Stomach (tissue), 8 donors: ENCODE measurements at regions not wholly inside any gene's neighbourhood (a gene's known extent, or its start where the extent isn't known, plus 50 kb on each side); places are given as distances from the start of the nearest gene placed in this dataset.

Experiments
- DNase-seq, 2 donors: peaks; one replicate each; pipeline versions ENCODE4 v3.0.0 to v3.0.0-alpha.2; 2013 to 2019
- H3K27ac ChIP-seq, 5 donors: fragments of 200-600 bp in 4 of 5; sonication (generic) in 4 of 5; one replicate each; pipeline ENCODE4 v1.5.1; 2013 to 2019; ENCODE audit warnings: mild to moderate bottlenecking in 1 of 5, moderate library complexity in 1 of 5
- H3K27me3 ChIP-seq, 3 donors: fragments of 200-600 bp; sonication (generic); one replicate each; pipeline ENCODE4 v1.5.1; 2017 to 2019; ENCODE audit warnings: mixed run types in 1 of 3
- H3K36me3 ChIP-seq, 4 donors: fragments of 200-600 bp; sonication (generic); 1 replicate in 3 of 4; 2 replicates in 1 of 4; pipeline ENCODE4 v1.5.1; 2016 to 2019
- H3K4me1 ChIP-seq, 4 donors: fragments of 200-600 bp; sonication (generic); one replicate each; pipeline ENCODE4 v1.5.1; 2016 to 2019
- H3K4me3 ChIP-seq, 4 donors: fragments of 200-600 bp; sonication (generic) in 3 of 4; one replicate each; pipeline ENCODE4 v1.5.1; 2016 to 2019; ENCODE audit warnings: mild to moderate bottlenecking in 1 of 4
- H3K9me3 ChIP-seq, 4 donors: fragments of 200-600 bp; sonication (generic); one replicate each; pipeline ENCODE4 v1.5.1; 2016 to 2019
- EP300 ChIP-seq: sonication (generic); formaldehyde crosslinking; IDR thresholded peaks from one replicate; pipeline ENCODE4 v1.6.1; 2017; ENCODE audit warnings: antibody characterized with exemption
- POLR2A ChIP-seq, 4 donors: fragments of 450-650 bp; IDR thresholded peaks; one replicate each; pipeline ENCODE4 v1.6.1; 2016; ENCODE audit warnings: antibody characterized with exemption in 4 of 4, control low read depth in 2 of 4, mild to moderate bottlenecking in 1 of 4, moderate library complexity in 1 of 4
- POLR2AphosphoS5 ChIP-seq, 3 donors: sonication (generic); formaldehyde crosslinking; IDR thresholded peaks; one replicate each; pipeline ENCODE4 v1.6.1; 2016; ENCODE audit warnings: antibody characterized with exemption in 3 of 3
- WGBS, 5 donors: extraction: QIAGEN DNeasy Blood & Tissue Kit in 3 of 5; methylation state at CpG; one replicate each; pipeline versions ENCODE4 v1.1.5 to v1.1.7; 2013 to 2018; 5-methylcytosine and 5-hydroxymethylcytosine counted together
- intact Hi-C: fragments of 100-400 bp; cut with DNase I; formaldehyde crosslinking; loops from one replicate; pipeline ENCODE4 v1.15.1; 2023; ENCODE audit warnings: low total_unique reads
- TF ChIP-seq, protein P1 (sequence below), 7 experiments: fragments of 450-650 bp in 4 of 7; fragments of 200-600 bp in 3 of 7; sonication (generic) in 3 of 7; IDR thresholded peaks; one replicate each; pipeline ENCODE4 v1.5.1; 2016 to 2019; ENCODE audit warnings: antibody characterized with exemption in 7 of 7, control low read depth in 2 of 7, mild to moderate bottlenecking in 1 of 7
- donor health status: healthy with polysubstance abuse.
- donor health status: Bipolar disorder and iron deficiency.
- donor health status: healthy.

DNA sequence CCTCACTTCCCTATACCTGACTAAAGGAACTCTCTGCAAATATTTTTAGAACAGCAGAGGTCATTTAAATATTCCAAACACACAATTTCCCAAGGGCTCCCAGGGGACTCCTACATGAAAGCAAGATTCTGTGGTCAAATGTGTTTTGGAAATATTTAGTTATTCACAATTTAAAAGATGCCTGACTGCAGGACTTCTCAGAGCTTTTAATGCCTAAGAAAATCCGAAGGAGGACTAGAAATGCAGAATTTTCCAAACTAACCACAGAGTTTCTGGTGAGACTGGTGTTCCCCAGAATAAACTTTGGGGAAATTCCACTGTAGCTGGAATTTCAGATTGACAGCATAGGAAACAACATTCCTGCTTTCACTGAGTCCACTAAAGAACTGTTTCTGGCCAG is 84.8 kb upstream of the MAP1LC3B2 start:
- Histone ChIP-seq H3K27ac (no peak overlapping the region), H3K27me3 (no peaks in the 10 kb centered on the region), H3K4me1 (peaks cover 0 to 2% (median 0%) of the 10 kb centered on the region in 4 donors), H3K9me3 (peaks cover 0 to 23% (median 8%) of the 10 kb centered on the region in 4 donors), H3K36me3 (no peaks in the 10 kb centered on the region), H3K4me3 (no peak overlapping the region)
- TF ChIP-seq POLR2A (IDR thresholded peaks at IDR 0.05): no peak
- no peak for TF ChIP-seq EP300
- TF ChIP-seq POLR2AphosphoS5 (IDR thresholded peaks at IDR 0.05): no peak
- TF ChIP-seq, protein P1, sequence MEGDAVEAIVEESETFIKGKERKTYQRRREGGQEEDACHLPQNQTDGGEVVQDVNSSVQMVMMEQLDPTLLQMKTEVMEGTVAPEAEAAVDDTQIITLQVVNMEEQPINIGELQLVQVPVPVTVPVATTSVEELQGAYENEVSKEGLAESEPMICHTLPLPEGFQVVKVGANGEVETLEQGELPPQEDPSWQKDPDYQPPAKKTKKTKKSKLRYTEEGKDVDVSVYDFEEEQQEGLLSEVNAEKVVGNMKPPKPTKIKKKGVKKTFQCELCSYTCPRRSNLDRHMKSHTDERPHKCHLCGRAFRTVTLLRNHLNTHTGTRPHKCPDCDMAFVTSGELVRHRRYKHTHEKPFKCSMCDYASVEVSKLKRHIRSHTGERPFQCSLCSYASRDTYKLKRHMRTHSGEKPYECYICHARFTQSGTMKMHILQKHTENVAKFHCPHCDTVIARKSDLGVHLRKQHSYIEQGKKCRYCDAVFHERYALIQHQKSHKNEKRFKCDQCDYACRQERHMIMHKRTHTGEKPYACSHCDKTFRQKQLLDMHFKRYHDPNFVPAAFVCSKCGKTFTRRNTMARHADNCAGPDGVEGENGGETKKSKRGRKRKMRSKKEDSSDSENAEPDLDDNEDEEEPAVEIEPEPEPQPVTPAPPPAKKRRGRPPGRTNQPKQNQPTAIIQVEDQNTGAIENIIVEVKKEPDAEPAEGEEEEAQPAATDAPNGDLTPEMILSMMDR (IDR thresholded peaks at IDR 0.05): no peak
- DNase-seq: no peak
- intact Hi-C loops: no loop called here
- WGBS, 5 donors: 64 to 87% (median 78%) methylated on average over 1 of the region's 1 CpG

- Histone ChIP-seq H3K4me1 (peaks cover 0 to 2% (median 0%) of the 10 kb centered on the region in 4 donors), H3K4me3 (no peak overlapping the region), H3K36me3 (no peaks in the 10 kb centered on the region), H3K9me3 (peaks cover 0 to 23% (median 8%) of the 10 kb centered on the region in 4 donors), H3K27me3 (no peaks in the 10 kb centered on the region), H3K27ac (no peak overlapping the region)
- intact Hi-C loops: no loop called here
- WGBS, 5 donors: 89 to 98% (median 94%) methylated on average over 4 of the region's 4 CpGs
- TF ChIP-seq, protein P1 (IDR thresholded peaks at IDR 0.05): no peak
- no peak for DNase-seq
These were observed 84.3 kb upstream of the MAP1LC3B2 start for GRCh38 chr12:116474899-116475298.

DNA sequence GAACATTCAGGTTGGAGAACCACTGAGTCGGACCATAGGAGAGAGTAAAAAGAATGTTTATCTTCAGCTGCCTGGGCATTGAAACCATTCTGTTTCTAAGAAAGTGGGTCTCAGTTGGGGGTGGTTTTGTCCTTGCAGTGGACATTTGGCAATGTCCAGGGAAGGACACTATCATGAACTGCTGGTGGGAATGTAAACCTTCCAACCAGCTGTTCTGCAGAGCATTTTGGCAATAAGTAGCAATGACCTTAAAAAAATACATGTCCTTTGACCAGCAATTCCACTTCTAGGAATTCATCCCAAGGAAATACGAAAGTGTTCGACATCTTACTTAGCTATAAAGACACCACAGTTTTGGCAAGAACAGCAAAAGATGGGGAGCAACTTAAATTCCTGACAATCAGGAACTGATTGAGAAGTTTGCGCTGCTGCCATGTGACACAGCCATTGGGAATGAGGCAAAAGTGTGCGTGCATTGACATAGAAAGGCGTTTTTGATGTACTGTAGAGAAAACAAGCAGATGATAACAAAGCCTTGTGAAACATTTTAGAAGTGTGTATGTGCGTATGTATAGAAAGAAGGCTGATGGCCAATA is 82.9 kb upstream of the MAP1LC3B2 start:
- H3K4me3 ChIP-seq: no peak overlapping the region
- no peak overlapping the region for H3K27ac ChIP-seq
- H3K27me3 ChIP-seq: no peaks in the 10 kb centered on the region
- peaks cover 0 to 23% (median 8%) of the 10 kb centered on the region in 4 donors for H3K9me3 ChIP-seq
- intact Hi-C loops: no loop called here
- WGBS, 5 donors: 88 to 96% (median 91%) methylated on average over 7 of the region's 7 CpGs
- TF ChIP-seq EP300 (no peak), POLR2AphosphoS5 (IDR thresholded peaks at IDR 0.05) (no peak), POLR2A (IDR thresholded peaks at IDR 0.05) (no peak)
- TF ChIP-seq, protein P1 (IDR thresholded peaks at IDR 0.05): no peak
- H3K36me3 ChIP-seq: no peaks in the 10 kb centered on the region
- H3K4me1 ChIP-seq: peaks cover 0 to 2% (median 0%) of the 10 kb centered on the region in 4 donors
- no peak for DNase-seq

- Histone ChIP-seq H3K36me3 (no peaks in the 10 kb centered on the region), H3K4me3 (no peak overlapping the region), H3K9me3 (peaks cover 0 to 23% (median 8%) of the 10 kb centered on the region in 4 donors), H3K27ac (no peak overlapping the region), H3K27me3 (no peaks in the 10 kb centered on the region), H3K4me1 (no peaks in the 10 kb centered on the region)
- no peak for DNase-seq
- 76 to 89% (median 83%) methylated on average over 6 of the region's 6 CpGs for WGBS, 5 donors
- TF ChIP-seq POLR2A (IDR thresholded peaks at IDR 0.05): no peak
- TF ChIP-seq EP300: no peak
- TF ChIP-seq POLR2AphosphoS5 (IDR thresholded peaks at IDR 0.05): no peak
- TF ChIP-seq, protein P1 (IDR thresholded peaks at IDR 0.05): no peak
- intact Hi-C loops: no loop called here
These were observed 80.9 kb upstream of the MAP1LC3B2 start for GRCh38 chr12:116478243-116478773.
